ENCODE measurements at regions not wholly inside any gene's neighbourhood (a gene's known extent, or its start where the extent isn't known, plus 50 kb on each side); places are given as distances from the start of the nearest gene placed in this dataset.

DNA sequence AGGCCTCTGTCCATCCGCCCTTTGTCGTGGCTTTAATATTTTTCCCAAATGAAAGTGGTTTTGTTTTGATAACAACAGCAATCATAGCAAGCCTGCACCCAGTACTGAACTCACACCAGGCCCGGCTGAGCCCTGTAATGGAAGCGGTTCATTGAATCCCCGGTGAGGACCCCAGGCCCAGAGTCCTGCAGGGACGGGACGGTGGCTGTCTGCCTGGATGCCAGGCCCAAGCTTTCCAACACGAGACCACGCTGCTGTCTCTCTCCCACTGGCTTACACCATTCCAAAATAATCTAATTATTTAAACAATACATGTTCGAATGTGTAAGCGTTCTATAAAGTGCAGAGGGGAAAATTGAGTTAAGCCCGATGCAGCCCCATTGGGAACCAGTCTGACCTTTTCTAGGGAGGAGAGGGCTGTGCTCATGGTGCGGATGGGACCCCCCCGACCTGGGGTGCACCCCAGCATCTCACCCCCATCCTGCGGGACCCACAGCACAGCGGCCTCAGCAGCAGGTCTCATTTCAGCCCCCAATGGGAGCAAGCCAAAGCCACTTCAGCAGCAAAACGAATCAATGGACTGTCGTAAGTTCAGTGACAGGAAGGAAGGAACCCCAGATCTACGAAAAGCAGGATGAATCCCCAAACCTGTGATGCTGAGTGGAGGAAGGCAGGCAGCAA, 1046.9 kb downstream of the BRD1 start:
- Histone ChIP-seq H3K4me1 (ENCODE audit: insufficient read depth) (no peaks in the 10 kb centered on the region), H3K9me2 (ENCODE audit: insufficient read depth) (no peaks in the 10 kb centered on the region), H2AFZ (no peak overlapping the region), H3K79me2 (replicated peaks; ENCODE audit: insufficient read depth) (no peaks in the 10 kb centered on the region), H3K27ac (ENCODE audit: low read depth) (no peak overlapping the region), H4K20me1 (replicated peaks; ENCODE audit: insufficient read depth) (no peaks in the 10 kb centered on the region), H3F3A (replicated peaks; ENCODE audit: low read depth) (no peaks in the 10 kb centered on the region), H3K4me2 (no peak overlapping the region), H3K36me3 (ENCODE audit: insufficient read depth) (no peaks in the 10 kb centered on the region; the same call in 1 of the 2 replicates), H3K27me3 (ENCODE audit: insufficient read depth) (no peaks in the 10 kb centered on the region), H3K4me3 (no peak overlapping the region)
- Mint-ChIP-seq H3K4me1 (peaks cover 22% of the 10 kb centered on the region), H3K9me3 (peaks cover 18% of the 10 kb centered on the region; the same call in 2 of the 3 replicates), H3K27ac (no peak overlapping the region), H3K27me3 (ENCODE audit: insufficient read depth, low read depth, poor library complexity) (peaks cover 15% of the 10 kb centered on the region), H3K36me3 (ENCODE audit: low read depth) (peaks cover 3% of the 10 kb centered on the region; the same call in 1 of the 3 replicates), H3K4me3 (no peak overlapping the region)
- ATAC-seq: no peak
- TF ChIP-seq, protein P1, sequence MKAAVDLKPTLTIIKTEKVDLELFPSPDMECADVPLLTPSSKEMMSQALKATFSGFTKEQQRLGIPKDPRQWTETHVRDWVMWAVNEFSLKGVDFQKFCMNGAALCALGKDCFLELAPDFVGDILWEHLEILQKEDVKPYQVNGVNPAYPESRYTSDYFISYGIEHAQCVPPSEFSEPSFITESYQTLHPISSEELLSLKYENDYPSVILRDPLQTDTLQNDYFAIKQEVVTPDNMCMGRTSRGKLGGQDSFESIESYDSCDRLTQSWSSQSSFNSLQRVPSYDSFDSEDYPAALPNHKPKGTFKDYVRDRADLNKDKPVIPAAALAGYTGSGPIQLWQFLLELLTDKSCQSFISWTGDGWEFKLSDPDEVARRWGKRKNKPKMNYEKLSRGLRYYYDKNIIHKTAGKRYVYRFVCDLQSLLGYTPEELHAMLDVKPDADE (IDR thresholded peaks at IDR 0.05): no peak
- no peak for DNase-seq (ENCODE audit: low spot score)

DNA sequence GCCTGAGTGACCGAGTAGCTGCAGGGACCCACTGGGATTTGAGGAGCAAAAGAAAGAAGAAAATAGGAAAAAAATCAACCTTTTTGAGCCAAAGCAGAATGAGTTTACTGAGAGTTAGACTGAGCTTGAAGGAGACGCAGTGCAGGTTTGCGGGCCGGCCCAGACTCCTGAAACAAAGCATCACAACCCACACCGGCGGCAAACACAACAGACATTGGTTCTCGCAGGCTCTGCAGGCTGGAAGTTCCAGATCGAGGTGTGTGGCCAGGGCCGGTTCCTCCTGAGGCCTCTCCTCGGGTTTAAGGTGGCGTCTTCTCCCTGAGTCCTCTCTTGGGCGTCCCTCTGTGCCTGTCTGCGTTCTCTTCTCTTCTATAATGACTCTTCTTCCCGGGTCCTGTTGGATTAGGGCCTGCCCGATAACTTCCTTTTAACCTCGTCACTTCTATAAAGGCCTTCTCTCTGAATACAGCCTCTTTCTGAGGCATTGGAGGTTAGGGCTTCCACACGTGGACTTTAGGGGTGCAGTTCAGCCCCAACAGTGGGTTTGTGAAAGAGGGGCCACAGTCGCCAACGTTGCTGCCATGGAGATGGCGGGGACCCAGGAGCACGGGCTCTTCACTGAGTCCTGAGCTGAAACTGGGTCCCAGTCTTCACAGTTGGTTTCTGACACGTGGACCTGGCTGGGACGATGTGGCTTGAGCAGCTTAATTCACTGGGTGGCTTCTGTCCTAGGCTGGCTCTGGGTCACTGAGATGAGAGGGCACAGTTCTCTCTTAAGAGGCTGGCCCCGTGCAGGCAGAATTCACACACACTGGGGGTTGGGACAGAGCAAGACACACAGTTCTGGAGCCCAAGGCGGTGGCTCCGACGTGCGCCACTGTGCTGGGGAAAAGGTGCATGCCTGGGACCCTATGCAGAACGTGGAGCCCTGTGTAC, 1047.7 kb downstream of the BRD1 start:
- Histone ChIP-seq H3K36me3 (ENCODE audit: insufficient read depth) (no peaks in the 10 kb centered on the region; the same call in 1 of the 2 replicates), H3F3A (replicated peaks; ENCODE audit: low read depth) (no peaks in the 10 kb centered on the region), H3K9me2 (ENCODE audit: insufficient read depth) (no peaks in the 10 kb centered on the region), H2AFZ (no peak overlapping the region), H3K27me3 (ENCODE audit: insufficient read depth) (no peaks in the 10 kb centered on the region), H3K4me3 (no peak overlapping the region), H3K27ac (ENCODE audit: low read depth) (no peak overlapping the region), H3K4me2 (no peak overlapping the region), H4K20me1 (replicated peaks; ENCODE audit: insufficient read depth) (no peaks in the 10 kb centered on the region), H3K4me1 (ENCODE audit: insufficient read depth) (no peaks in the 10 kb centered on the region), H3K79me2 (replicated peaks; ENCODE audit: insufficient read depth) (no peaks in the 10 kb centered on the region)
- DNase-seq (ENCODE audit: low spot score): no peak
- Mint-ChIP-seq H3K4me3 (no peak overlapping the region), H3K4me1 (peaks cover 22% of the 10 kb centered on the region), H3K36me3 (ENCODE audit: low read depth) (peaks cover 3% of the 10 kb centered on the region; the same call in 1 of the 3 replicates), H3K9me3 (peaks cover 18% of the 10 kb centered on the region; the same call in 2 of the 3 replicates), H3K27me3 (ENCODE audit: insufficient read depth, low read depth, poor library complexity) (peaks cover 15% of the 10 kb centered on the region), H3K27ac (no peak overlapping the region)
- ATAC-seq: no peak
- TF ChIP-seq JUNB (IDR thresholded peaks at IDR 0.05; ENCODE audit: unreplicated experiment) (no peak), EZH2 (IDR thresholded peaks at IDR 0.05; ENCODE audit: low read depth, unreplicated experiment) (no peak), NANOG (IDR thresholded peaks at IDR 0.05; ENCODE audit: borderline replicate concordance) (no peak), ZNF331 (CRISPR knock-in tag; IDR thresholded peaks at IDR 0.05; ENCODE audit: low read depth) (no peak)
- TF ChIP-seq, protein P2, sequence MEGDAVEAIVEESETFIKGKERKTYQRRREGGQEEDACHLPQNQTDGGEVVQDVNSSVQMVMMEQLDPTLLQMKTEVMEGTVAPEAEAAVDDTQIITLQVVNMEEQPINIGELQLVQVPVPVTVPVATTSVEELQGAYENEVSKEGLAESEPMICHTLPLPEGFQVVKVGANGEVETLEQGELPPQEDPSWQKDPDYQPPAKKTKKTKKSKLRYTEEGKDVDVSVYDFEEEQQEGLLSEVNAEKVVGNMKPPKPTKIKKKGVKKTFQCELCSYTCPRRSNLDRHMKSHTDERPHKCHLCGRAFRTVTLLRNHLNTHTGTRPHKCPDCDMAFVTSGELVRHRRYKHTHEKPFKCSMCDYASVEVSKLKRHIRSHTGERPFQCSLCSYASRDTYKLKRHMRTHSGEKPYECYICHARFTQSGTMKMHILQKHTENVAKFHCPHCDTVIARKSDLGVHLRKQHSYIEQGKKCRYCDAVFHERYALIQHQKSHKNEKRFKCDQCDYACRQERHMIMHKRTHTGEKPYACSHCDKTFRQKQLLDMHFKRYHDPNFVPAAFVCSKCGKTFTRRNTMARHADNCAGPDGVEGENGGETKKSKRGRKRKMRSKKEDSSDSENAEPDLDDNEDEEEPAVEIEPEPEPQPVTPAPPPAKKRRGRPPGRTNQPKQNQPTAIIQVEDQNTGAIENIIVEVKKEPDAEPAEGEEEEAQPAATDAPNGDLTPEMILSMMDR (conservative IDR thresholded peaks at IDR 0.05; ENCODE audit: low read depth in 2 of 2): no peak
- TF ChIP-seq, protein P3, sequence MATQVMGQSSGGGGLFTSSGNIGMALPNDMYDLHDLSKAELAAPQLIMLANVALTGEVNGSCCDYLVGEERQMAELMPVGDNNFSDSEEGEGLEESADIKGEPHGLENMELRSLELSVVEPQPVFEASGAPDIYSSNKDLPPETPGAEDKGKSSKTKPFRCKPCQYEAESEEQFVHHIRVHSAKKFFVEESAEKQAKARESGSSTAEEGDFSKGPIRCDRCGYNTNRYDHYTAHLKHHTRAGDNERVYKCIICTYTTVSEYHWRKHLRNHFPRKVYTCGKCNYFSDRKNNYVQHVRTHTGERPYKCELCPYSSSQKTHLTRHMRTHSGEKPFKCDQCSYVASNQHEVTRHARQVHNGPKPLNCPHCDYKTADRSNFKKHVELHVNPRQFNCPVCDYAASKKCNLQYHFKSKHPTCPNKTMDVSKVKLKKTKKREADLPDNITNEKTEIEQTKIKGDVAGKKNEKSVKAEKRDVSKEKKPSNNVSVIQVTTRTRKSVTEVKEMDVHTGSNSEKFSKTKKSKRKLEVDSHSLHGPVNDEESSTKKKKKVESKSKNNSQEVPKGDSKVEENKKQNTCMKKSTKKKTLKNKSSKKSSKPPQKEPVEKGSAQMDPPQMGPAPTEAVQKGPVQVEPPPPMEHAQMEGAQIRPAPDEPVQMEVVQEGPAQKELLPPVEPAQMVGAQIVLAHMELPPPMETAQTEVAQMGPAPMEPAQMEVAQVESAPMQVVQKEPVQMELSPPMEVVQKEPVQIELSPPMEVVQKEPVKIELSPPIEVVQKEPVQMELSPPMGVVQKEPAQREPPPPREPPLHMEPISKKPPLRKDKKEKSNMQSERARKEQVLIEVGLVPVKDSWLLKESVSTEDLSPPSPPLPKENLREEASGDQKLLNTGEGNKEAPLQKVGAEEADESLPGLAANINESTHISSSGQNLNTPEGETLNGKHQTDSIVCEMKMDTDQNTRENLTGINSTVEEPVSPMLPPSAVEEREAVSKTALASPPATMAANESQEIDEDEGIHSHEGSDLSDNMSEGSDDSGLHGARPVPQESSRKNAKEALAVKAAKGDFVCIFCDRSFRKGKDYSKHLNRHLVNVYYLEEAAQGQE (IDR thresholded peaks at IDR 0.05; ENCODE audit: unreplicated experiment): no peak

Measured in GM23338 (cell line).